B cell (primary cell): ENCODE measurements at regions not wholly inside any gene's neighbourhood (a gene's known extent, or its start where the extent isn't known, plus 50 kb on each side); places are given as distances from the start of the nearest gene placed in this dataset.
"Not testable (repeated sequence)": the region's sequence is repeated elsewhere in the genome, so short reads cannot be mapped to it uniquely, and the experiment has no call there.

Experiments used
- CTCF ChIP-seq: fragments of 200-600 bp; IDR thresholded peaks from one replicate; pipeline ENCODE4 v1.8.0; 2022; ENCODE audit warnings: antibody characterized with exemption, mild to moderate bottlenecking
- EZH2 ChIP-seq: IDR thresholded peaks from 2 replicates; pipeline ENCODE4 v1.6.1; 2012; ENCODE audit warnings: borderline replicate concordance, low read depth, mild to moderate bottlenecking, moderate library complexity, low read length; ENCODE audit not compliant: insufficient read depth, poor library complexity, severe bottlenecking

GRCh38 chr4:69424722-69425121, 71.0 kb downstream of the UGT2B4 start:
- not testable (repeated sequence) for TF ChIP-seq CTCF, EZH2
